Vagina (tissue), 2 donors: ENCODE measurements at regions not wholly inside any gene's neighbourhood (a gene's known extent, or its start where the extent isn't known, plus 50 kb on each side); places are given as distances from the start of the nearest gene placed in this dataset.

ENCODE experiments used
- POLR2AphosphoS5 ChIP-seq, 2 donors: sonication (generic); formaldehyde crosslinking; IDR thresholded peaks; one replicate each; pipeline ENCODE4 v1.9.0; 2017; ENCODE audit warnings: antibody characterized with exemption in 2 of 2, mild to moderate bottlenecking in 2 of 2, low read depth in 1 of 2; ENCODE audit not compliant: insufficient read depth in 1 of 2
- TF ChIP-seq, protein P1 (sequence below), 3 experiments: fragments of 450-650 bp in 2 of 3; fragments of 200-600 bp in 1 of 3; sonication (generic) in 1 of 3; IDR thresholded peaks; one replicate each; pipeline ENCODE4 v1.5.1; 2017 to 2019; ENCODE audit warnings: antibody characterized with exemption in 3 of 3, mild to moderate bottlenecking in 2 of 3, moderate library complexity in 2 of 3

DNA sequence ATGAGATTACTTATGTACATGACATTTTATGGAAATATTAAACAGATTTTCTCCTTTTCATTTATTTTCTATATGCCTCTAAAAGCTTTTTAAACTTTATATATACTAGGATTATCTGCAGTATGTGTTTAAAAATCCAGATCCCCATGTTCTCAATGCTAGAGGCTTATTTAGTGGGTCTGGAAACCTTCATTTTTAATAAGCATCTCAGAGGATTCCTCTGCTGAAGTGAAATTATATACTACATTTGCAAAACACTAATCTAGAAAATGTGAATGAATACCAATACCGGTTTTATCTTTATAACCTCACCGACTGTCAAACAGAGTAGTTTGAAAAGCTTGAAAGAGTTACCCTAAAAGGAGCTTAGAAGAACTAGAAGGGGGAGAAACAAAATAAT is 863.8 kb upstream of the ZWINT start:
- no peak for TF ChIP-seq POLR2AphosphoS5 (IDR thresholded peaks at IDR 0.05; ENCODE audit: insufficient read depth in 1 of 2, low read depth in 1 of 2)
- TF ChIP-seq, protein P1, sequence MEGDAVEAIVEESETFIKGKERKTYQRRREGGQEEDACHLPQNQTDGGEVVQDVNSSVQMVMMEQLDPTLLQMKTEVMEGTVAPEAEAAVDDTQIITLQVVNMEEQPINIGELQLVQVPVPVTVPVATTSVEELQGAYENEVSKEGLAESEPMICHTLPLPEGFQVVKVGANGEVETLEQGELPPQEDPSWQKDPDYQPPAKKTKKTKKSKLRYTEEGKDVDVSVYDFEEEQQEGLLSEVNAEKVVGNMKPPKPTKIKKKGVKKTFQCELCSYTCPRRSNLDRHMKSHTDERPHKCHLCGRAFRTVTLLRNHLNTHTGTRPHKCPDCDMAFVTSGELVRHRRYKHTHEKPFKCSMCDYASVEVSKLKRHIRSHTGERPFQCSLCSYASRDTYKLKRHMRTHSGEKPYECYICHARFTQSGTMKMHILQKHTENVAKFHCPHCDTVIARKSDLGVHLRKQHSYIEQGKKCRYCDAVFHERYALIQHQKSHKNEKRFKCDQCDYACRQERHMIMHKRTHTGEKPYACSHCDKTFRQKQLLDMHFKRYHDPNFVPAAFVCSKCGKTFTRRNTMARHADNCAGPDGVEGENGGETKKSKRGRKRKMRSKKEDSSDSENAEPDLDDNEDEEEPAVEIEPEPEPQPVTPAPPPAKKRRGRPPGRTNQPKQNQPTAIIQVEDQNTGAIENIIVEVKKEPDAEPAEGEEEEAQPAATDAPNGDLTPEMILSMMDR (IDR thresholded peaks at IDR 0.05): no peak
